Mucosa of rectum (tissue), 2 donors: ENCODE measurements at regions not wholly inside any gene's neighbourhood (a gene's known extent, or its start where the extent isn't known, plus 50 kb on each side); places are given as distances from the start of the nearest gene placed in this dataset.

ENCODE experiments used
- H3K27ac ChIP-seq, 2 donors: one replicate each; pipeline ENCODE4 v1.7.0; 2013; ENCODE audit warnings: inconsistent platforms in 2 of 2, low read depth in 2 of 2, low read length in 2 of 2
- H3K27me3 ChIP-seq, 2 donors: one replicate each; pipeline ENCODE4 v1.7.0; 2013; ENCODE audit warnings: low read length in 2 of 2; ENCODE audit not compliant: control insufficient read depth in 2 of 2, insufficient read depth in 2 of 2
- H3K36me3 ChIP-seq, 2 donors: one replicate each; pipeline ENCODE4 v1.7.0; 2013; ENCODE audit warnings: low read length in 2 of 2; ENCODE audit not compliant: control insufficient read depth in 2 of 2, insufficient read depth in 2 of 2
- H3K4me1 ChIP-seq, 2 donors: one replicate each; pipeline ENCODE4 v1.7.0; 2013; ENCODE audit warnings: low read length in 2 of 2, mild to moderate bottlenecking in 1 of 2; ENCODE audit not compliant: control insufficient read depth in 2 of 2, insufficient read depth in 2 of 2
- H3K4me3 ChIP-seq, 2 donors: one replicate each; pipeline ENCODE4 v1.7.0; 2013; ENCODE audit warnings: low read length in 2 of 2
- H3K9ac ChIP-seq, 2 donors: one replicate each; pipeline ENCODE4 v1.7.0; 2013; ENCODE audit warnings: low read length in 2 of 2, low read depth in 1 of 2, mild to moderate bottlenecking in 1 of 2
- H3K9me3 ChIP-seq, 2 donors: one replicate each; pipeline ENCODE4 v1.7.0; 2013; ENCODE audit warnings: low read length in 2 of 2; ENCODE audit not compliant: control insufficient read depth in 2 of 2
- donor health status: healthy.
- donor health status: Normal muscosa, but diverticular disease.

DNA sequence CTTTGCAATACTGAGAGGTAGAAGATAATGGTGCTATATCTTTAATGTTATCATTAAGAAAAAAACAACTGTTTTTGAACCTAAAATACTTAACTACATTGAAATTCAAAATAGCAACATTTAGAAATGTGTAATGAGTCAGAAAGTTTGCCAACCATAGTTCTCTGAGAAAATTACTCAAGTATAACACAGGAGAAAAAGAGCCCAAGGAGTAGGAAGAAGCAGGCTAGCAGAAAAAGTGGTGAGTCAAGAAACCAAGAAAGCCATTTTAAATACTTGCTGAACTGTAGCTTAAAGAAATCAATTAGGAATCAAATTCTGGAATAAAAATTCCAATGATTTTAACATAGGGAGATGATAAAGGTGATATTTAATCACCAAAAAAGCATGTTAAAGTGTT lies 181.0 kb upstream of the RSPO3 start:
- Histone ChIP-seq H3K9me3 (no peaks in the 10 kb centered on the region), H3K27me3 (no peaks in the 10 kb centered on the region), H3K9ac (no peak overlapping the region), H3K36me3 (no peaks in the 10 kb centered on the region), H3K4me3 (no peak overlapping the region), H3K4me1 (no peaks in the 10 kb centered on the region), H3K27ac (no peak overlapping the region)

DNA sequence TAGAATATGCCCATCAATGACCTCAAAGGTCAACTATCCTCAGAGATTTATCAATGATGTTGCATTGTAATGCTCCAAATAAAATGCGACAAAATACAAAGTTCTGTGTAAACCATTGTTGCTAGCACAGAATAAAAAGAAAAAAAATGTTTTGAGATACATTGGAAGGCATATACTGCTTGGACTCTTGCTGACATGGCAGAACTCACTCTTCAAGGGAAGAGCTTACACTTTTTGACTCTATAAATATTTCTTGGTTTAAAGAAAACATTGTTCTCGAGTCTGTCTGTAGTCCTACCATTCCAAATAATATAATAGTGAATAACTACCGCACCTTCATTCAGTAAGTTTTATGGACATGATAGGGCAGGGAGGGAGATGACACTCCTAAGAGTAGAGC lies 178.7 kb upstream of the RSPO3 start:
- Histone ChIP-seq H3K36me3 (no peaks in the 10 kb centered on the region), H3K4me1 (no peaks in the 10 kb centered on the region), H3K4me3 (no peak overlapping the region), H3K27ac (no peak overlapping the region), H3K27me3 (no peaks in the 10 kb centered on the region), H3K9ac (no peak overlapping the region), H3K9me3 (no peaks in the 10 kb centered on the region)

GRCh38 chr6:126941751-126942150 lies 176.7 kb upstream of the RSPO3 start:
- H3K9ac ChIP-seq: no peak overlapping the region
- no peaks in the 10 kb centered on the region for H3K36me3 ChIP-seq
- H3K4me3 ChIP-seq: no peak overlapping the region
- no peaks in the 10 kb centered on the region for H3K9me3 ChIP-seq
- no peaks in the 10 kb centered on the region for H3K4me1 ChIP-seq
- no peaks in the 10 kb centered on the region for H3K27me3 ChIP-seq
- no peak overlapping the region for H3K27ac ChIP-seq

- Histone ChIP-seq H3K9me3 (no peaks in the 10 kb centered on the region), H3K27me3 (no peaks in the 10 kb centered on the region), H3K4me3 (no peak overlapping the region)
Measured at GRCh38 chr6:126944512-126944911, 174.0 kb upstream of the RSPO3 start.

DNA sequence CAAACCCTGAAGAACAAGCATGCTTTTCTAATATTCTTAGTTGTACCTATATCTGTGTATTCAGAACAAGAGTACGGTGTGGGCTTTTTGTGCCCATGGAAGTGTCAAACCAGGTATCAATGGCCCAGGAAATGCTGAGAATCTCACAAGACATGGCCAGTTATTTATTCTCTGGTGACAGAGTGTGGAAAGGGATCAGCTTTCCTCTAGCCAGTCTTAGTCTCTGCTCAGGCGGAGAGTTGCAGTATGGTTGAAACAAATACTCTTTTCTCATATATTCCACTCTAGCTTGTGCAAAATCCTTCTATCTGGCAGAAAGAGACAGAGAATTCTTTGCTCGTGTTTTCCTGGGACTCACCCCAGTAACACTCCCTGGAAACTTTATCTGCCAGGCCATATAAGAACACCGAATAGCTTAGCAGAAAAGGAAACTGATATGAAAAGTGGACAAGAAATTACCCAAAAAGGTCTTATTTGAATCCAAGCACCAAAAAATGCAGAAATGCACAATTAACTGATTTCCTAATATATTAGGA lies 173.3 kb upstream of the RSPO3 start:
- Histone ChIP-seq H3K9me3 (no peaks in the 10 kb centered on the region), H3K27ac (no peak overlapping the region), H3K4me3 (no peak overlapping the region), H3K4me1 (no peaks in the 10 kb centered on the region), H3K9ac (no peak overlapping the region), H3K27me3 (no peaks in the 10 kb centered on the region), H3K36me3 (no peaks in the 10 kb centered on the region)

More at GRCh38 chr6:126944512-126944911, 174.0 kb upstream of the RSPO3 start:
- Histone ChIP-seq H3K4me1 (no peaks in the 10 kb centered on the region), H3K36me3 (no peaks in the 10 kb centered on the region), H3K9ac (no peak overlapping the region), H3K27ac (no peak overlapping the region)

- H3K36me3 ChIP-seq: no peaks in the 10 kb centered on the region
- no peak overlapping the region for H3K4me3 ChIP-seq
- no peak overlapping the region for H3K27ac ChIP-seq
- no peaks in the 10 kb centered on the region for H3K4me1 ChIP-seq
- no peak overlapping the region for H3K9ac ChIP-seq
- H3K27me3 ChIP-seq: no peaks in the 10 kb centered on the region
- no peaks in the 10 kb centered on the region for H3K9me3 ChIP-seq
Measured at GRCh38 chr6:126945812-126946360, 172.6 kb upstream of the RSPO3 start.

DNA sequence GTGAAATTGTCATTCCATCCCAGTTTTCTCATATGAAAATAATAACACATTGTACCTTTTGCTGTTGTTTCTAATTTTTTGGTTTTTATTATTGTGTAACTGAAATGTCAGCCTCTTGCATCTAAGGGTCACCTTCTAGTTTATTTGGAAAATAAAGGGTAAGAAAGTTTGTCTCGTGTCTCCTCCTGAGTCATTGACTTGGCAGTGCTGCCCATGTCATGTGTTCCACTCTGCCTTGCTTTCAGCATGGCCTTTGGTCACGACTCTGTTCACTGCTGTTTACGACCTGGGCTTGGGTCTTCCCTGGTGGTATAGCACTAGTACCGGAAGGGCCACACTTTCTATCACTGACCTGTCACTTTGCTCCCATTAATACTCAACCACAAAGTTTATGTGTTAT lies 171.4 kb upstream of the RSPO3 start:
- Histone ChIP-seq H3K4me1 (no peaks in the 10 kb centered on the region), H3K4me3 (no peak overlapping the region), H3K27me3 (no peaks in the 10 kb centered on the region)

GRCh38 chr6:126949786-126950185 lies 168.7 kb upstream of the RSPO3 start:
- H3K9ac ChIP-seq: no peak overlapping the region
- H3K27ac ChIP-seq: no peak overlapping the region
- no peaks in the 10 kb centered on the region for H3K36me3 ChIP-seq
- no peaks in the 10 kb centered on the region for H3K4me1 ChIP-seq
- no peak overlapping the region for H3K4me3 ChIP-seq
- no peaks in the 10 kb centered on the region for H3K9me3 ChIP-seq
- no peaks in the 10 kb centered on the region for H3K27me3 ChIP-seq

More for the DNA sequence above, 171.4 kb upstream of the RSPO3 start:
- H3K27ac ChIP-seq: no peak overlapping the region
- H3K36me3 ChIP-seq: no peaks in the 10 kb centered on the region
- H3K9ac ChIP-seq: no peak overlapping the region
- H3K9me3 ChIP-seq: no peaks in the 10 kb centered on the region

DNA sequence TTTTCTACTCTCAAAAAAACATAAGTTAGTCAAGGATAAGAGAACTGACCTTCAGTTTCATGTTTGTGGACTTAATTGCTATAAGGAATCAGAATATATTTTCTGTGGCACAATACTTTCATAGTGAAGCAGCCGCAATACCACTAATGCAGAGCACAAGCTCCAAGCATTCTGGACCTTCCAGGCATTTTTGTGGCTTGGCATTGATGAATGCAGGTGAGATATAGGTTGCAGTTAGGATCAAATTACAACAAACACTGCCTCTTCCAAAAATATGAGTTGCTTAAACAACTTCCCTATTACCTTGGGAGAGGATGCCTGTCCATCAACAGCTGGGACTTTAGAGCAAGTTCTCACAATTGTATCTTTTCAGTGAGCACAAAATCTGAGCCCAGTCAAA lies 162.8 kb upstream of the RSPO3 start:
- no peak overlapping the region for H3K4me3 ChIP-seq
- no peaks in the 10 kb centered on the region for H3K27me3 ChIP-seq
- H3K4me1 ChIP-seq: no peaks in the 10 kb centered on the region
- H3K9me3 ChIP-seq: no peaks in the 10 kb centered on the region
- H3K36me3 ChIP-seq: no peaks in the 10 kb centered on the region
- no peak overlapping the region for H3K9ac ChIP-seq
- H3K27ac ChIP-seq: no peak overlapping the region

DNA sequence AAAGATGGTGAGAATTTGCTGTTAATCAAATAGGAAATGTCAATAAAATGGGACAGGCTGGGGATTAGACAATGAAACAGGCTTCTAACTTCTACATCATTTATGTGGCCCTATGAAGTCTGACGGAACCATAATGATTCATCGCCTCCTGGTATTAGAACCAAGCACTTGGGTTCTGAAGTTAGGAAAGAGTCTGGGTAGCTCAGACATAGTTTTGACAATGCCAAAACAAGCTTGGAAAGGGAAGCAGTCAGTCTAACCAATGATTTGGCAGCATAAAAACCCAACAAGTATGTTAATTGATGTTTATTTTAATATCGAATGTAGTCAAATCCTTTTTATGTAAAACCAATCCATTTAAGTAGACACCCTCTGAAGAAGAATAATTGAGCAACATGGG lies 160.8 kb upstream of the RSPO3 start:
- Histone ChIP-seq H3K9me3 (no peaks in the 10 kb centered on the region), H3K27me3 (no peaks in the 10 kb centered on the region), H3K4me1 (no peaks in the 10 kb centered on the region), H3K36me3 (no peaks in the 10 kb centered on the region), H3K4me3 (no peak overlapping the region), H3K27ac (no peak overlapping the region), H3K9ac (no peak overlapping the region)

DNA sequence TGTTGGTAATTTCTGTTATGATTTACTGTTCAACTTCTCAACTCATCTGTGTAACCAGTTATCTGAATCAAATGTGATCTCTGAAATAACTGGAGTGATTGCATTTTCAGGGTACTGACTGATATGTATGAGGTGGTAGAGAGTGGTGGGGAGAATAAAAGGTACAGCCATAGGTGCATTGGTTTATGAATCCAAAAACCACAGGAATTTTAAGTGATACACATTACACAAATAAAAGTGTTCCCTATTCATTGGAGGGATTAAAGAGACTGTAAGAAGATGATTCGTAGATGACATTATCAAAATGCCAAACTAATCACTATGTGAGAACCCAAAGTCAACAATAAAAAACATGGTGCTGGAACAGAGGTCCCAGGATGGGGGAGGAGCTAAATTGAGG lies 158.7 kb upstream of the RSPO3 start:
- no peaks in the 10 kb centered on the region for H3K9me3 ChIP-seq
- no peak overlapping the region for H3K27ac ChIP-seq
- H3K4me3 ChIP-seq: no peak overlapping the region
- H3K27me3 ChIP-seq: no peaks in the 10 kb centered on the region
- H3K36me3 ChIP-seq: no peaks in the 10 kb centered on the region
- no peaks in the 10 kb centered on the region for H3K4me1 ChIP-seq
- H3K9ac ChIP-seq: no peak overlapping the region
